Ascending aorta (tissue), 2 donors: ENCODE measurements at regions not wholly inside any gene's neighbourhood (a gene's known extent, or its start where the extent isn't known, plus 50 kb on each side); places are given as distances from the start of the nearest gene placed in this dataset.

Experiments used
- DNase-seq, 2 donors: peaks; one replicate each; pipeline ENCODE4 v3.0.0-alpha.2; 2019; ENCODE audit warnings: low spot score in 2 of 2
- H3K27ac ChIP-seq, 2 donors: fragments of 200-600 bp; sonication (generic); one replicate each; pipeline ENCODE4 v1.5.1; 2016 to 2017; ENCODE audit warnings: mild to moderate bottlenecking in 1 of 2
- H3K27me3 ChIP-seq: fragments of 200-600 bp; sonication (generic); one replicate; pipeline ENCODE4 v1.5.1; 2017
- H3K36me3 ChIP-seq, 2 donors: fragments of 200-600 bp; sonication (generic); one replicate each; pipeline ENCODE4 v1.5.1; 2016
- H3K4me1 ChIP-seq, 2 donors: fragments of 200-600 bp; sonication (generic); one replicate each; pipeline ENCODE4 v1.5.1; 2016 to 2017; ENCODE audit warnings: mild to moderate bottlenecking in 1 of 2
- H3K4me3 ChIP-seq, 2 donors: fragments of 200-600 bp; sonication (generic); one replicate each; pipeline ENCODE4 v1.5.1; 2016 to 2017; ENCODE audit warnings: mild to moderate bottlenecking in 1 of 2
- H3K9me3 ChIP-seq, 2 donors: fragments of 200-600 bp; sonication (generic); one replicate each; pipeline ENCODE4 v1.5.1; 2016
- intact Hi-C: fragments of 100-400 bp; cut with DNase I; formaldehyde crosslinking; loops from one replicate; pipeline ENCODE4 v1.15.1; 2023
- TF ChIP-seq, protein P1 (sequence below), 3 experiments: fragments of 200-600 bp in 2 of 3; fragments of 450-650 bp in 1 of 3; sonication (generic) in 2 of 3; IDR thresholded peaks; one replicate each; pipeline ENCODE4 v1.5.1; 2016 to 2019; ENCODE audit warnings: antibody characterized with exemption in 3 of 3, mild to moderate bottlenecking in 1 of 3, moderate library complexity in 1 of 3

GRCh38 chr1:221241592-221241991, 362.3 kb downstream of the HLX start:
- Histone ChIP-seq H3K4me1 (no peaks in the 10 kb centered on the region), H3K27me3 (no peaks in the 10 kb centered on the region), H3K4me3 (no peak overlapping the region), H3K9me3 (no peaks in the 10 kb centered on the region), H3K27ac (no peak overlapping the region), H3K36me3 (no peaks in the 10 kb centered on the region)
- TF ChIP-seq, protein P1, sequence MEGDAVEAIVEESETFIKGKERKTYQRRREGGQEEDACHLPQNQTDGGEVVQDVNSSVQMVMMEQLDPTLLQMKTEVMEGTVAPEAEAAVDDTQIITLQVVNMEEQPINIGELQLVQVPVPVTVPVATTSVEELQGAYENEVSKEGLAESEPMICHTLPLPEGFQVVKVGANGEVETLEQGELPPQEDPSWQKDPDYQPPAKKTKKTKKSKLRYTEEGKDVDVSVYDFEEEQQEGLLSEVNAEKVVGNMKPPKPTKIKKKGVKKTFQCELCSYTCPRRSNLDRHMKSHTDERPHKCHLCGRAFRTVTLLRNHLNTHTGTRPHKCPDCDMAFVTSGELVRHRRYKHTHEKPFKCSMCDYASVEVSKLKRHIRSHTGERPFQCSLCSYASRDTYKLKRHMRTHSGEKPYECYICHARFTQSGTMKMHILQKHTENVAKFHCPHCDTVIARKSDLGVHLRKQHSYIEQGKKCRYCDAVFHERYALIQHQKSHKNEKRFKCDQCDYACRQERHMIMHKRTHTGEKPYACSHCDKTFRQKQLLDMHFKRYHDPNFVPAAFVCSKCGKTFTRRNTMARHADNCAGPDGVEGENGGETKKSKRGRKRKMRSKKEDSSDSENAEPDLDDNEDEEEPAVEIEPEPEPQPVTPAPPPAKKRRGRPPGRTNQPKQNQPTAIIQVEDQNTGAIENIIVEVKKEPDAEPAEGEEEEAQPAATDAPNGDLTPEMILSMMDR (IDR thresholded peaks at IDR 0.05) = no peak
- no peak for DNase-seq
- intact Hi-C loops = no loop called here

DNA sequence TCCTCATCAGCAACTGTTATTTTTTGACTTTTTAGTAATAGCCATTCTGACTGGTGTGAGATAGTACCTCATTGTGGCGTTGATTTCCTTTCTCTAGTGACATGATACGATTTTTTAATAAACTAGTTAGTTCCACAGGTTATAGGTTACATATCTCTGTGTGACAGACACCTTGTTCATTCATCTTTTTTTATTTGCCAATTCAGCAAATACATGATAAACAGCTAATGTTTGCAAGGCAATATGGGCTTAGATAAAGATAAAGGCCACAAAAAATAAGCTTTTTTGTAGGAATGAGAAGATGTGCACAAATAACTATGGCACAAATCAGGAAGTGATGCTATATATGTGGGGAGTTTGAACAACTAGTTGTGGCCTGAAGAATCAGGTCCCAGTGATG, 366.8 kb downstream of the HLX start:
- intact Hi-C loops = no loop called here
- TF ChIP-seq, protein P1 (IDR thresholded peaks at IDR 0.05) = no peak
- no peak for DNase-seq
- no peaks in the 10 kb centered on the region for H3K4me1 ChIP-seq
- H3K4me3 ChIP-seq = no peak overlapping the region
- H3K9me3 ChIP-seq = no peaks in the 10 kb centered on the region
- no peak overlapping the region for H3K27ac ChIP-seq
- H3K27me3 ChIP-seq = no peaks in the 10 kb centered on the region
- H3K36me3 ChIP-seq = no peaks in the 10 kb centered on the region

DNA sequence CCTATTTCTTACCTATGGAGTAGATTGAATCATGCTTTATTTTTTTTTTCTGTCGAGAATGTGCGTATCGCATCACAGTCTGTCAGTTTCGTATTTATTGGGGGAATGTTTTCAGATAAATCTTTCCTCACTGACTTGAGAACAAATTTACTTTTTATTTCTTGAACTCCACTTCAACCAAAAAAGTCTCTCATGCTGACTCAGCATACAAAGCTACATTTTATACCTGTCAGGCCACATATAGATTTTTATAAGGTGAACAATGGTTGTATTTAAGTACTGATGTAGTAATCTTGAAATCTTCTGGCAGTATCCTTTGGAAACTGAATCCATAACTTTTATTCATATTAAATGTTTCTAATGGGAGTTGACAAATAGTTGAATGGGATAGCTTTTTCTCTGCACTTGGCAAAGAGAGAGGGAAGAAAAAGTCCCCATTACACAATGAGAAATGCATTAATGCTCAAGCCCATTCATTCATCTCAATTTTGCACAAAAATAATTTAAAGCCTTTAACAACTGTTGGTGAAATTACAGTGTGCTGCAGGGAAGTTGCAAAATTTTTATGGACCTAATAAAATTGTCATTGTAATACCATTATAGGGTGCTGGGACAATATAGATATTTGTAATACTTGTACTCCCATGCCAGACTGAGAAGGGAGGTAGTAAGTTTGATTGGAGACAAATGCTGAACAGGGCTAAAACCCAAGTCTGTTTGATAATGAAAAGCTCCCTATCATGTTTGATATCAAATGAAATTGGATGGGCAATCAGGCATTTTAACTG, 367.6 kb downstream of the HLX start:
- DNase-seq = no peak
- Histone ChIP-seq H3K9me3 (no peaks in the 10 kb centered on the region), H3K27ac (no peak overlapping the region), H3K36me3 (no peaks in the 10 kb centered on the region), H3K27me3 (no peaks in the 10 kb centered on the region), H3K4me3 (no peak overlapping the region), H3K4me1 (no peaks in the 10 kb centered on the region)
- TF ChIP-seq, protein P1 (IDR thresholded peaks at IDR 0.05) = no peak
- intact Hi-C loops = no loop called here

GRCh38 chr1:221251580-221251979, 372.3 kb downstream of the HLX start:
- DNase-seq = no peak
- H3K27ac ChIP-seq = no peak overlapping the region
- H3K36me3 ChIP-seq = no peaks in the 10 kb centered on the region
- no peaks in the 10 kb centered on the region for H3K9me3 ChIP-seq
- no peaks in the 10 kb centered on the region for H3K27me3 ChIP-seq
- H3K4me1 ChIP-seq = no peaks in the 10 kb centered on the region
- TF ChIP-seq, protein P1 (IDR thresholded peaks at IDR 0.05) = no peak
- H3K4me3 ChIP-seq = no peak overlapping the region
- intact Hi-C loops = no loop called here

GRCh38 chr1:221254813-221255212, 375.6 kb downstream of the HLX start:
- Histone ChIP-seq H3K4me1 (no peaks in the 10 kb centered on the region), H3K4me3 (no peak overlapping the region), H3K27ac (no peak overlapping the region), H3K27me3 (no peaks in the 10 kb centered on the region), H3K36me3 (no peaks in the 10 kb centered on the region), H3K9me3 (peaks cover 0 to 3% of the 10 kb centered on the region in 2 donors)
- no peak for DNase-seq
- TF ChIP-seq, protein P1 (IDR thresholded peaks at IDR 0.05) = no peak
- intact Hi-C loops = no loop called here
